Panc1 (cell line): ENCODE measurements at regions not wholly inside any gene's neighbourhood (a gene's known extent, or its start where the extent isn't known, plus 50 kb on each side); places are given as distances from the start of the nearest gene placed in this dataset.

Source experiments
- ATAC-seq: fragments of 200-7000 bp; cut with Tn5 transposase; 2 replicates; pipeline ENCODE4 v1.9.1; 2020; ENCODE audit warnings: mild to moderate bottlenecking, moderate library complexity
- BruUV-seq: library from RNA; stranded (reverse); fragments of 400-500 nt; replicated peaks from 2 replicates; lab custom pipeline; 2021; lab: Mats Ljungman, UMichigan
- CTCF ChIA-PET: fragments of 300-600 bp; sonication (Branson Sonifier 250); formaldehyde crosslinking; loops from one replicate; lab custom pipeline; 2022; ENCODE audit warnings: antibody characterized with exemption; lab: Charles Lee
- POLR2A ChIA-PET: fragments of 300-600 bp; sonication (Branson Sonifier 250); formaldehyde crosslinking; loops from one replicate; lab custom pipeline; 2022; ENCODE audit warnings: antibody characterized with exemption; lab: Charles Lee
- DNase-seq: peaks from one replicate; pipeline ENCODE4 v3.0.0-alpha.2; 2010; ENCODE audit warnings: low read depth, low spot score
- H3K27ac ChIP-seq: 2 replicates; pipeline ENCODE4 v1.5.1; 2011; ENCODE audit warnings: mild to moderate bottlenecking, low read length, inconsistent platforms
- H3K27me3 ChIP-seq: fragments of 200-500 bp; sonication (Bioruptor generic); 2 replicates; pipeline ENCODE4 v1.6.0; 2014; ENCODE audit warnings: low read length, inconsistent platforms; ENCODE audit not compliant: control insufficient read depth, insufficient read depth
- H3K36me3 ChIP-seq: fragments of 200-500 bp; sonication (Bioruptor generic); 2 replicates; pipeline ENCODE4 v1.5.1; 2014; ENCODE audit warnings: inconsistent platforms, mild to moderate bottlenecking, low read length, moderate library complexity; ENCODE audit not compliant: control insufficient read depth, insufficient read depth
- H3K4me1 ChIP-seq: 2 replicates; pipeline ENCODE4 v1.5.1; 2011; ENCODE audit warnings: inconsistent platforms, mild to moderate bottlenecking, low read length, moderate library complexity; ENCODE audit not compliant: control insufficient read depth, insufficient read depth
- H3K4me3 ChIP-seq, 2 experiments: 2 replicates each; pipeline ENCODE4 v1.5.1; 2011 to 2012; ENCODE audit warnings: low read depth in 2 of 2, low read length in 2 of 2, mild to moderate bottlenecking in 2 of 2, inconsistent platforms in 1 of 2, moderate library complexity in 1 of 2
- H3K9me3 ChIP-seq: fragments of 200-500 bp; sonication (Bioruptor generic); 2 replicates; pipeline ENCODE4 v1.5.1; 2014; ENCODE audit warnings: low read depth, mild to moderate bottlenecking, inconsistent platforms, low read length, moderate library complexity; ENCODE audit not compliant: control insufficient read depth, insufficient read depth
- CTCF ChIP-seq: fragments of 450-650 bp; IDR thresholded peaks from 2 replicates; pipeline ENCODE4 v1.5.1; 2017; ENCODE audit warnings: mild to moderate bottlenecking
- POLR2AphosphoS5 ChIP-seq: IDR thresholded peaks from 2 replicates; pipeline ENCODE4 v1.6.1; 2012; ENCODE audit warnings: mild to moderate bottlenecking, low read depth, low read length, moderate library complexity
- REST ChIP-seq, 2 experiments: IDR thresholded peaks; 2 replicates each; pipeline ENCODE4 v1.6.1; 2011 to 2012; ENCODE audit warnings: low read depth in 2 of 2, control low read depth in 1 of 2, low read length in 1 of 2, mild to moderate bottlenecking in 1 of 2, moderate library complexity in 1 of 2; ENCODE audit not compliant: insufficient read depth in 1 of 2
- SIN3A ChIP-seq: IDR thresholded peaks from 2 replicates; pipeline ENCODE4 v1.6.1; 2012; ENCODE audit warnings: low read depth, mild to moderate bottlenecking, low read length, moderate library complexity, borderline replicate concordance; ENCODE audit not compliant: insufficient read depth
- TCF7L2 ChIP-seq: IDR thresholded peaks from 2 replicates; pipeline ENCODE4 v1.6.1; 2011; ENCODE audit warnings: mild to moderate bottlenecking, low read depth, low read length, inconsistent platforms
- in situ Hi-C: cut with HindIII; loops from 2 replicates; pipeline ENCODE4 v1.10.0; 2016; ENCODE audit warnings: low sequenced_read_pairs, low pct_unique_long_range_greater_than_20kb
- intact Hi-C: fragments of 100-400 bp; cut with micrococcal nuclease; formaldehyde crosslinking; loops from one replicate; pipeline ENCODE4 v1.10.0; 2022; ENCODE audit not compliant: unreplicated experiment

GRCh38 chr12:115306380-115306779 is 622.4 kb upstream of the TBX3 start:
- no peak for DNase-seq
- no TSS peak for BruUV-seq
- TF ChIP-seq SIN3A (no peak), CTCF (no peak), POLR2AphosphoS5 (no peak), REST (IDR thresholded peaks at IDR 0.05; ENCODE audit: insufficient read depth in 1 of 2, low read depth in 2 of 2, low read length in 1 of 2) (no peak), TCF7L2 (no peak)
- ATAC-seq = no peak
- no peaks in the 10 kb centered on the region for H3K4me1 ChIP-seq
- intact Hi-C loops = no loop called here
- H3K4me3 ChIP-seq = no peak overlapping the region
- in situ Hi-C loops = no loop called here
- H3K27me3 ChIP-seq = no peaks in the 10 kb centered on the region
- H3K27ac ChIP-seq = no peak overlapping the region
- ChIA-PET POLR2A (no interaction called here), CTCF (no interaction called here)
- H3K9me3 ChIP-seq = no peaks in the 10 kb centered on the region
- no peaks in the 10 kb centered on the region for H3K36me3 ChIP-seq

GRCh38 chr12:115305867-115306266 is 621.9 kb upstream of the TBX3 start:
- BruUV-seq = no TSS peak
- no peaks in the 10 kb centered on the region for H3K36me3 ChIP-seq
- CTCF ChIA-PET = no interaction called here
- DNase-seq = no peak
- no peak overlapping the region for H3K27ac ChIP-seq
- in situ Hi-C loops (no loop called here), intact Hi-C loops (no loop called here)
- H3K4me1 ChIP-seq = no peaks in the 10 kb centered on the region
- TF ChIP-seq POLR2AphosphoS5 = no peak
- no peak for TF ChIP-seq CTCF
- no peak for TF ChIP-seq TCF7L2
- no peak for TF ChIP-seq REST (IDR thresholded peaks at IDR 0.05; ENCODE audit: insufficient read depth in 1 of 2, low read depth in 2 of 2, low read length in 1 of 2)
- ATAC-seq = no peak
- H3K9me3 ChIP-seq = no peaks in the 10 kb centered on the region
- POLR2A ChIA-PET = no interaction called here
- H3K4me3 ChIP-seq = no peak overlapping the region
- H3K27me3 ChIP-seq = no peaks in the 10 kb centered on the region
